ENCODE measurements at regions not wholly inside any gene's neighbourhood (a gene's known extent, or its start where the extent isn't known, plus 50 kb on each side); places are given as distances from the start of the nearest gene placed in this dataset.

GRCh38 chr5:167642779-167643517 lies 648.5 kb upstream of the WWC1 start:
- H3K36me3 ChIP-seq (ENCODE audit: control insufficient read depth, insufficient read depth, low read length) = no peaks in the 10 kb centered on the region
- no peak overlapping the region for H3K4me3 ChIP-seq (ENCODE audit: low read depth, low read length)
- TF ChIP-seq CTCF (IDR thresholded peaks at IDR 0.05; ENCODE audit: insufficient read depth, low read length, poor library complexity, severe bottlenecking) = no peak
- DNase-seq (ENCODE audit: low read depth) = peak; percentile 32
- no peaks in the 10 kb centered on the region for H3K27me3 ChIP-seq (ENCODE audit: control insufficient read depth, insufficient read depth, low read length)

GRCh38 chr5:167643631-167644280 lies 647.7 kb upstream of the WWC1 start:
- H3K27me3 ChIP-seq (ENCODE audit: control insufficient read depth, insufficient read depth, low read length) = no peaks in the 10 kb centered on the region
- H3K4me3 ChIP-seq (ENCODE audit: low read depth, low read length) = no peak overlapping the region
- DNase-seq (ENCODE audit: low read depth) = no peak
- H3K36me3 ChIP-seq (ENCODE audit: control insufficient read depth, insufficient read depth, low read length) = no peaks in the 10 kb centered on the region
- TF ChIP-seq CTCF (IDR thresholded peaks at IDR 0.05; ENCODE audit: insufficient read depth, low read length, poor library complexity, severe bottlenecking) = no peak

GRCh38 chr5:167644619-167645018 lies 646.8 kb upstream of the WWC1 start:
- H3K36me3 ChIP-seq (ENCODE audit: control insufficient read depth, insufficient read depth, low read length) = no peaks in the 10 kb centered on the region
- H3K4me3 ChIP-seq (ENCODE audit: low read depth, low read length) = no peak overlapping the region
- no peak for DNase-seq (ENCODE audit: low read depth)
- H3K27me3 ChIP-seq (ENCODE audit: control insufficient read depth, insufficient read depth, low read length) = no peaks in the 10 kb centered on the region
- no peak for TF ChIP-seq CTCF (IDR thresholded peaks at IDR 0.05; ENCODE audit: insufficient read depth, low read length, poor library complexity, severe bottlenecking)

DNA sequence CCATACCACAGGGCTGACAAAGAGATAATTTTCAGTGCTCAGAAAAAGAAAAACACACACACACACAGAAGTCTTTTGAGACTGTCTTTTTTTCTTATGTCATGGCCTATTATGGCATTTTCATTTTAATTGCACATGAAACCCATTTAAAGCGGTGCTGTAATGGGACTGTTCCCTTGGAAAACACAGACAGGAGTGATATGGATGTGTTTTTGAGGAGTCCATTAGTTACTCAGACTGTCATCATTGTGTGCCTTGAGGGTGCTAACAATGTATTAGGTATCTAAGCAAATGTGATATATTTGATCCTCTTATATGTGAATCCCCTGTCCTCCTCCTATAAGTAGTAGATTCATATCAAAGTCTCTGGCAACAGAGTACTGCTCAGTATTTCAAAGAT lies 642.0 kb upstream of the WWC1 start:
- TF ChIP-seq CTCF (IDR thresholded peaks at IDR 0.05; ENCODE audit: insufficient read depth, low read length, poor library complexity, severe bottlenecking) = no peak
- H3K36me3 ChIP-seq (ENCODE audit: control insufficient read depth, insufficient read depth, low read length) = no peaks in the 10 kb centered on the region
- no peak for DNase-seq (ENCODE audit: low read depth)
- no peak overlapping the region for H3K4me3 ChIP-seq (ENCODE audit: low read depth, low read length)
- no peaks in the 10 kb centered on the region for H3K27me3 ChIP-seq (ENCODE audit: control insufficient read depth, insufficient read depth, low read length)

GRCh38 chr5:167652690-167653089 lies 638.8 kb upstream of the WWC1 start:
- DNase-seq (ENCODE audit: low read depth) = no peak
- Histone ChIP-seq H3K4me3 (ENCODE audit: low read depth, low read length) (no peak overlapping the region), H3K27me3 (ENCODE audit: control insufficient read depth, insufficient read depth, low read length) (no peaks in the 10 kb centered on the region), H3K36me3 (ENCODE audit: control insufficient read depth, insufficient read depth, low read length) (no peaks in the 10 kb centered on the region)
- TF ChIP-seq CTCF (IDR thresholded peaks at IDR 0.05; ENCODE audit: insufficient read depth, low read length, poor library complexity, severe bottlenecking) = no peak

Measured in kidney epithelial cell (primary cell).